NCI-H1436 (cell line): ENCODE measurements at regions not wholly inside any gene's neighbourhood (a gene's known extent, or its start where the extent isn't known, plus 50 kb on each side); places are given as distances from the start of the nearest gene placed in this dataset.
"Not testable (repeated sequence)": the region's sequence is repeated elsewhere in the genome, so short reads cannot be mapped to it uniquely, and the experiment has no call there.

ENCODE experiments used
- DNase-seq: peaks from one replicate; lab custom pipeline; 2025; lab: John Stamatoyannopoulos, UW

DNA sequence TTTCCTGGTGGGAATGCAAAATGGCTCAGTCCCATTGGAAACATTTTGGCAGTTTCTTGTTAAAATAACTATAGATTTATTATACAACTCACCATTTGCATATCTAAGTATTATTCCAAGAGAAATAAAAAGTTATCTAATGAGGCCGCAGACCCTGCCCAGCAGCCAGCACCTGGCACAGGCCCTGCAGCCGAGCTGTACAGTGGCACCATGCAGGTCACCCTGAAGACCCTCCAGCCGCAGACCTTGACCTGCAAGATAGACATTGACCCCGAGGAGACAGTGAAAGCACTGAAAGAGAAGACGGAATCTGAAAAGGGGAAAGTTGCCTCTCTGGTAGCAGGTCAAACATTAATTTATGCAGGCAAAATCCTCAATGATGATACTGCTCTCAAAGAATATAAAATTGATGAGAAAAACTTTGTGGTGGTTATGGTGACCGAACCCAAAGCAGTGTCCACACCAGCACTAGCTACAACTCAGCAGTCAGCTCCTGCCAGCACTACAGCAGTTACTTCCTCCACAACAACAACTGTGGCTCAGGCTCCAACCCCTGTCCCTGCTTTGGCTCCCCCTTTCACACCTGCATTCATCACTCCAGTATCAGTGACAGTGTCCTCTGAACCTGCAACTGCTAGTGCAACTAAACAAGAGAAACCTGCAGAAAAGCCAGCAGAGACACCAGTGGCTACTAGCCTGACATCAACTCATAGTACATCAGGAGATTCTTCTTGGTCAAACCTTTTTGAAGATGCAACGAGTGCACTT, 113.5 kb upstream of the SATB1 start:
- no peak for DNase-seq

DNA sequence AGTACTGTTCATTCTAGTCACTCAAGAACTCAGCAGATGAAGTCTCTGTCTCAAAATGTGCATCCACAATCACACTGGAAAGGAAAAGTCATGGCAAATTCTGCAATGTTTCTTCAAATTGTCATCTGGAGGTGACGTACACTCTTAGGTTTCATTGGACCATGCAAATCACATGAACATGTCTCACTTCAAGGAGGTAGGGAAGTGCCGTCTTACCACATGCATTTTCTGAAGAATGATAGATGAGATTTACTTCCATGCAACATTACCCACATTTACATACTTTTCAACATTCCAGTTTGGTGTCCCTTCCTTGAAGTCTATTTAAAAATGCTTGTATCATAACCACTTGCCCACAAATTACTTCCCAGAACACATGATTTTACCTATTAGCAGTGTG, 107.9 kb upstream of the SATB1 start:
- DNase-seq: no peak

DNA sequence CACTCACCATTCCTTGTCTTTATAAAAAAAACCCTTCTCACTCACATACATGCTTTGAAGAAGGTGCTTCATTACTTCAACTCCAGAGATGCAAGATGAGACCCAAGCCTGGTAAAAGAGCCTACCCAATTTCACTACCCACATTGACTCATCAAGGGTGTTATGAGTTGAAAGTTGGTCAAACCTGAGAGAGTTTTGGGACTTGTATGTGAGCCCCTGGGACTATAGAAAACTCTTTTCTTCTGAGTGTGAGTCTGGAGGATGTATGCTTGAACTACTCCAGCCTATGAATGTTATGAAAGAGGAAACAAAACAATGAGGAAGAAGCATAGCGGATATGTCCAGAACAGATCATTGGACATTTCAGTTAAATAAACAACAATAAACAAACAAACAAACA, 106.5 kb upstream of the SATB1 start:
- DNase-seq: no peak

DNA sequence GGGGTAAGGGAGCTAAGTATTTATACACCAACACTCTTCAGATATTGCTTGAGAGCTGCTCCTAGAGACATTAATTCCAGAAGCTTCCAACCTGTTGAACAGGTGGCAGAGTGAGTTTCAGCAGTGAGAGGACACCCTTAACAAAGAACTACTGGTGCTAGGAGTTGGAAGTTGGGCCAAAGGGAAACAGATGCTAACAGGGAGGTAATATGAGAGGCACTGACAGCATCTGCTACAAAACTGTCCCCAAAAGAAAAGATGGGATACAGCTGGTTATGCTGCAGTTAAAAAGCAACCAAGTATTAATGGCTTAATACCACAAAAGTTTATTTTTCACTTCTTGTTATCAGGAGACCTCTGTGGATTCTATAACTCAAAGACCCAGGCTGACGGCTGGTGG, 104.5 kb upstream of the SATB1 start:
- no peak for DNase-seq

DNA sequence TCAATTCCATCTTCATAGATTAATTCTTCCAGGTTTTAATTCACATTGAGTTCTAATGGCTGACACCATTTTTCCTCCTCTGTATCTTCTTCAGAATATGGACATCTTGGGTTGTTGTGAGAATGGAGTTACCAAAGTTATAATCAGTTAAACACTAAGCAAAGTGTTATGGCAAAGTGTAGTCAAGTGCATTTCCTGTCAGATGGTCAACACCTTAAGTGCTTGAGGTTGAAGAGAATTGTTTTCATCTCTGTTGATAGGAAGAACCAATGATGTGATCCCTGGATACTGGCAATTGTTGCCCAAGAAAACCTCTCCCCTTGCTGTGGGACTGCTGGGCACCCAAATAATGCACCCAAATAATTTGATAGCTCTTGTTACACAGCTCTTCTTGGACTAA, 102.6 kb upstream of the SATB1 start:
- no peak for DNase-seq

DNA sequence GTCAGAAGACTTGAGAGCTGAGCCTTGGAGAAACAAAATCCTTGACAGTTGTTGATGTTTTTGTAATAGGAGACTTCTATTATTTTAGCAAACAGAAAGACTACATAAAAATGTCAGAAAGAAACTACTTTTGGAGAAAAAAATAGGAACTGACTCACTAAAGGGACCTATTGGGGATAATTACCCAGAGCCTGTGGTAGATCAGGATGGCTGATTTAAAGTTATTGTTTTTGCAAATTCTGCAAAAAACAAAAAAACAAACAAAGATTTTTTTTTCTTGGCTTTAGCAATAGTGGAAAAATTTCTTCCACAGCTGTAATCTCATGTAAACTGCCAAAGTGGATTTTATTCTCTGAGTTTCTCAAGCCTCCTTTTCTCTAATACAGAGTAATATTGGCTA, 101.5 kb upstream of the SATB1 start:
- DNase-seq: no peak

DNA sequence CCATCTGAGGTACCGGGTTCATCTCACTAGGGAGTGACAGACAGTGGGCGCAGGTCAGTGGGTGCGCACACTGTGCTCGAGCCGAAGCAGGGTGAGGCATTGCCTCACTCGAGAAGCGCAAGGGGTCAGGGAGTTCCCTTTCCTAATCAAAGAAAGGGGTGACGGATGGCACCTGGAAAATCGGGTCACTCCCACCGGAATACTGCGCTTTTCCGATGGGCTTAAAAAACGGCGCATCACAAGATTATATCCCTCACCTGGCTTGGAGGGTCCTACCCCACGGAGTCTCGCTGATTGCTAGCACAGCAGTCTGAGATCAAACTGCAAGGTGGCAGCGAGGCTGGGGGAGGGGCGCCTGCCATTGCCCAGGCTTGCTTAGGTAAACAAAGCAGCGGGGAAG, 91.0 kb upstream of the SATB1 start:
- not testable (repeated sequence) for DNase-seq

DNA sequence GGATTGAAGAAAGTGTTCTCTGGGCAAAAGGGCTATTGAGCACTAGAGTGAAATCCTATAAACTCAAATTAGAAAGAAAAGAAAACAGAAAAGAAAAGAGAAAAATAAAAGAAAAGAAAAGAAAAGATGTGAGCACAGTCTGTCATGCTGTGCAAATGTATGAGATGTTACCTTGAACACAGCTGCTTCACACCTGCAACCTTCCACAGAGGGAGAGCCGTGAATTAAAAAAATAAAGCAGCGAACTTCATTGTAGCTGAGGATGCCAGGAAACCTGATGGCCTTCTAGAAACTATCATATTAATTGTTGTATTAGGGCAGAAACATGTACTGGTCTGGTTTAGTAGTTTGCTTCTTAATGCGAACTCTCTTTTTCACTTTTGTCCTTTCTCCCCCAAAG, 88.0 kb upstream of the SATB1 start:
- no peak for DNase-seq

DNA sequence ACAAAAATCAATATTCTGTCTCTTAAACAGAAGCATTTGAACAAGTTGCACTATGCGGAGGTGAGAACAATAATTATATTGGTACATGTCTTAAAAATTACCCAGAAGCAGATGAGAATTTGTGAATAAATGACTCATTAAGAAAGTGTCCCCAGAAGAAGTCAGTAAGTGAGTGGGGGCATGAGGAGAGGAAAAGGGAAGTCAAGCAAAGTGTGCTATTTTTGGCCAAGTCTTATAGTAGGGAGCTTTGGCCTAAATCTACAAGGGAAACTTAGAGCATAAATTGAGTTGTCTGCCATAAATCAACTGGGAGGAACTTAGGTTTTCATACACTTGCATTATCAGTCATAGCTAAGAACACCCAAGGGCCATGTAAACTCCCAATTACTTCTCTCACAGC, 86.9 kb upstream of the SATB1 start:
- DNase-seq: no peak

DNA sequence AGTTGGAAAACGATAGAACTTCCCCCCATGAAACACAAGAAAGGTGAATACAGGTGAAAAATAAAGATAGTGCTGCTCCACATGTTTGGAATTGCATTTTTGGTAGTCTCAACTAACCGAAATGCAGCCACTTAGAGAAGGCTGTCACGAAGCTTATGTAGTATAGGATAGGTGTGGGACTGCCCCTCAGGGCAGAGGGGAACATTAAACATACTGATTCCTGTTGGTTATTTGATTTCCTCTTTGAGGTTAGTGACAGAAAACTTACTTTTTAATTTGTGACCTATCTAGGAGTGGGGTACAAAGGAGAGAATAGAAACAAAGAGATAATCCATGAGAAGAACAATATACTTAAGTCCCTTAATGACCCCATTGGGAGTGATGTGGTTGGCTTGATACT, 85.8 kb upstream of the SATB1 start:
- no peak for DNase-seq

DNA sequence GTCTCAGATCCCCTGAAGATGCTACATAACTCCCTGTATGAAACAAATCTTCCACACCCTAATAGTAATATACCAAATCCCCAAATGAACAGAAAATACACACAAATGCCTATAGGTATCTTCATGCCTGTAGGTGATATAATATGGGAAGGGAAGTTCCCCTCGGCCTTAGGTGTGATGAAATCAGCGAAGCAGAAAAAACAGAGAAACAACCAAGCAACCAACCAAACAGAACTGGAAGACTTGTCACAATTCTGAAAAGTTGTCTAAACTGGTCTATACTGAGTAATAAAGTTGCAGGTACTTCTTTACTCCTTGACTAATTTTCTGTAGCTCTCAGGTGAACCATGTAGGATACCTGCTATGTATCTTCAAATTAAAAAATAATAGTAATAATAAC, 82.2 kb upstream of the SATB1 start:
- no peak for DNase-seq

DNA sequence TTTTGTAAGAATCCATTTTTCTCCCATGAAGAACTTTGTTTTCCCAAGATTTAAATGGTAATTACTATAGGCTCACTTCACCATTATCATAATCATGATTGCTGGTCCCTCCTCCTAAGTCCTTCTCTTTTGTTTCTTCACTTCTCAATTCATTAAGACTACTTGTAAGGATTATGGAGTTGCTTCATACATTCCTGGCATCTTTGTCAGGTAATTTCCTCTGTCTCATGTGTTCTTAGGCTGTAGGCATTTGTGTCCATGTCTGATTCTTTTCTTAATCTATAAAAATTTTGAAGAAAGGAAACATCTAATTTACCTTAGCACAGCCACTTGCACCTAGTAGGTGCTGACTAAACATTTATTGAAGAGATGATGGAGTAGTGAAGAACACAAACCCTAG, 79.9 kb upstream of the SATB1 start:
- no peak for DNase-seq

DNA sequence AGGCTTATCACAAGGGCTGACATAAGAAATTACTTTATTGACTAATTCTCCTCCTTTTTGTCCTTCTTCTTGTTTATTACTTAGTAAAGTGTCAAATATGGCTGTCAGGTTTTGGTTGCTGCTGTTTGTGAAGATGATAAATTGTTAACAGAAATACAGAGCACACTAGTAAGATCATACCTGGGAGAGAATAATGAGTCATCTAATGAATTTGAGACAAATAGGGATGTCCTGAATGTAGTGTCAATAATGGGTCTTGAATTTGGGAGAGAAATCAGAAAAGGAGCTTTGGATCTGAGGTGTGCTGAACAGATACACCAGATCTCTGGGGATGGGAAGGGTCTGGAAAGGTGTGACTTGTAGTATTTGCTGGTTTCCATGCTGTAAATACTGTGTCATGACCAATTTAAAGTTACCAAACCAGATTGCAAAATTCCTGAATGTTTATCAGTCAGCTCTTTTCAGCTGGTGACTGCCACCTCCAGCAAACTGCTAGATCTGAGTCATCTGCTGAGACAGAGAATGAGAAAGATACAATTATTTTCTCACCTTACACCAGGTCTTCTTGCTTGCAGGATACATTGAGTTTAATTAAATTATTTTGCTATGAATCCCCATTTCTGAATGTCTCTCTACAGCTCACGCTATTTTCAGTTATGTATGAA, 76.7 kb upstream of the SATB1 start:
- DNase-seq: no peak

DNA sequence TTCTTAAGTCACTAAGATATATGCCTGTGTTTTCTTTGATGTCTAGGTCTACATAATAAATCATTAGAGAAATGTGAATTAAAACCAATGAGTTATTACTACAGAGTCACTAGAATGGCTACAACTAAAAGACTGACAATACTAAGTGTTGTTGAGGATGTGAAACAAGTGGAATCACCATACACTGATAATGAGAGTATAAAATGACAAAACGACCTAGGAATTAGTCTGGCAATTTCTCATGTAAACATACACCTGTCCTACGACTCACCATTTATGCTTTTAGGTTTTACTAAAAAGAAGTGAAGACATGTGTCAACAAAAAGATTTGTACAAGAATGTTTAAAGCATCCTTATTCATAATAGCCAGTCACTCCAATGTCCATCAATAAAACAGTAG, 75.2 kb upstream of the SATB1 start:
- no peak for DNase-seq

DNA sequence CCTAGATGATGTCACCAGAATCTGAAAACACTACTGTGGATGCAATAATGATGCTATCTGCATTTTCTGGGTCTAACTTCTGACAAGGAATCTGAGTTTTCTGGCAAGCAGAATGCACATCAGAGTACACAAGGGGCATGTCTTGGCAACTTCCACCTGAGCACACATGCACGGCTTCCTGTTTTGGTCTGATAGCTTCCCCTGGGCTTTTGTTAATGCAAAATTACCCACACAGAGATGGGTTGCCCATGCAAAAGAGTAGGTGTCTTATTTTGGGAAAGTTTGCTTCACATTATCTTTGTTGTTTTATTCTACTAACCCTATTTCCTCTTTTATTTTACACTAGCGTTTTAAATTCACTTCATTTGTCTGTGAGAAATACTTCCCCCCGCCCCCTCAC, 74.2 kb upstream of the SATB1 start:
- no peak for DNase-seq

DNA sequence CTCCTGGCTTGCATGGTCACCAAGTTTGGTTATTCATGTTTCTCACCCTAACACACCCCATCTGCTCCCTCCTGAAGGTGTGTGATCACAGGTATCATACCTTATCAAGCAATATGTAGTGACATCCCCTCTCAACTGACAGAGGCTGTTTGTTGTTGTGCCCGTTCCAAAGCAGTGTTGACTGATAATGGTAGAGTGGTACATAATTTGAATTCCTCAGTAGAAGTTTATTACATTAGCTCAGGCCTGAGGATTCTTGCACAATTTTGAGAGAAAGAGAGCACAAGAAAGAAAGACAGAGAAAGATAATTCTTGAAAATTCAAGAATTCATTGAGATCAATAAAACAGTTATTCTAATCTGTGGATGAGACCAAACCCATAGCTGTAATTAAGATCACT, 69.1 kb upstream of the SATB1 start:
- no peak for DNase-seq

DNA sequence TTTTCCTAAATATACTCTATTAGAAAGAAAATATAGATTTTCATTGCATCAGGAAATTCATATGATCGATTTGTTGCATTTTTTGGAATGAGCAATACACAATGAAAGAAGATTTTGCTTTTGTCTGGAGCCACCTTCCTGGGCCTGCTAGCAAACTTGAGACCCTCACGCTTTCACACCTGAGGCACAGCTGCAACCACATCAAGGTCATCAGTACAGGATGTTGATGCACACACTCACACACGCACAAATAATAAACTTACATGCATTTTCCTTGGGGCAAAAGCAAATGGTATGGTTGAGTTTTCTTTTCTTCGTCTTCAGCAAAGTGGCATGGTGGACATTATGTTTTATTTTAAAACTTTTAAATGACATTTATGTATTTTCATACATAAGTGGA, 64.8 kb upstream of the SATB1 start:
- DNase-seq: no peak

DNA sequence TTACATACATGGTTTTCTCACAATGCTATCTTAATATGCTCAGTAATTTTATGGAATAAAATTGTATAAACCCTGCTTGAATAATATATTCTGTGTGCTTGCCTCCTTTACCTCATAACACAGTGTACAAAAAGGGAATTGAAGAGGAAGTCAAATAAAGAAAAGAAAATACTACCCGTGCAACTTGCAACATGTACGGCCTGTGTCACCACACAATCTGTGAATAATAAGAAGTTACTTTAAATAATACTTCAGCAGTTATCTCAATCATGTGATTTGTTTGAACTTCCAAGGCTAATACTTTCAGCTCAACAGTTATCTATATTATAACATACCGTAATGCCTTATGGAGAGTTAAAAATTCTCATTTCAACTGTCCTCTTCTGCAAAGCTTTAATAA, 58.1 kb upstream of the SATB1 start:
- no peak for DNase-seq

DNA sequence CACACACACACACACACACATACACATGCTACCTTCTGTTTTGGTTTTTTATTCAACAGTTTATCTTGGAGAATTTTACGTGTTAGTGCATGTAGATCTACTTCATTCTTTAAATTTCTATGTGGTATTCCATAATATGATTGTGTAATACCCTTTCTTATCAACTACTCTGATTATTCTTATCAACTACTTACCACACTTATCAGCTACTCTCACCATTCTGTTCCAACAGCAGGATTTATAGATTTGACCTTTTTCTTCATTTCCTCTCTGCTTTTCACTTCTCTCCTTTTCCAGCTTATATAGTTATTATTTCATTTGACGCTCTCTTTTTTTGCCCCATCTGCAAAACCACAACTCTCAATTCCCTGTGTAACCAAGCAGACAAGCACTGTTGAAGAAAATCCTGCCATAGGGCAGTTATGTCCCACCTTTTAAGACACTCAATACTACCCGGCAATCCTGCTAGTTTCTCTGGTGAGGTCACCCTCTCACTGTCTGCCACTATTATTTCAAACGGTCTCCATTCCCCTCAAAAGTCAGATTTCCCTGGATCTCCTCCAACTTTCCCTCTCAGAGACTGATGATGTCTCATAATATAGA, 56.9 kb upstream of the SATB1 start:
- no peak for DNase-seq

DNA sequence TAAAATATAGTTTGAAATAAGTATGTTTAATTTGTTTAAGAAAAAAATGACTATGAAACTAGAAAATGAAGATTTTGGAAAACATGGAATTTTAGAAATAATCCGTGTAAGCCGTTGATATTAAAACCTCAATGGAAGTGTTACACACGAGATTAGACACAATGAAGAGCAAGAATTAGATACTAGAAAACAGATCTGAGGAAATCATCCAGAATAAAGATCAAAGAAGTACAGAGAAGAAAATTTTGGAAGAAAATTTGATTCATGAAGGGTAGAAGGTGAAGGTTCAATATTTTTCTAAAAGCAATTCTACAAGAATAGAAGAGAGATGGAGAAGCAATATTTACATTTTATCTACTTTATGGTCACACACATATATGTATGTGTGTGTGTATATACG, 52.5 kb upstream of the SATB1 start:
- no peak for DNase-seq
